ENCODE measurements at regions not wholly inside any gene's neighbourhood (a gene's known extent, or its start where the extent isn't known, plus 50 kb on each side); places are given as distances from the start of the nearest gene placed in this dataset.

DNA sequence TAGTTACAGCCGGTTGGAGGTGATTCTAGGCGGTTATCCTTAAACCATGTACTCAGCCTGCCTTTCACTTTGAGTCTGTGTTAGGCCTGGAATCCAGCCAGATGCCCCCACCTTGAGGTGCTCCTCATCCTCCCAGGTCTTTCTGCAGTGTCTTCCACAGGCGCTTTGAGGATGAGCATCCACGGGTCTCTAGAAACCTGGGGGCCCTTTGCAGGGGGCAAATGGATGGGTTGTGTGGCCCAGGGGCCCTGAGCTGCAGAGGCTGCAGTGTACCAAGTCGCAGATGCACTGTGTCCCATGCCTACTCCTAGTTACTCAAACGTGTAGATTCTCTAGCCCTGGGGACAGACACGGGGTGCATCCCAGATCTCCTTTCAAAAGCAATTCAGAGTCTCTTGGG lies 242.1 kb upstream of the IRX1 start:
- CTCF ChIA-PET, result no interaction called here
- no peak overlapping the region for H3K4me2 ChIP-seq
- H3K4me1 ChIP-seq, result no peaks in the 10 kb centered on the region
- TF ChIP-seq ZSCAN20 (CRISPR knock-in tag; IDR thresholded peaks at IDR 0.05), result no peak
- TF ChIP-seq RNF2 (IDR thresholded peaks at IDR 0.05; ENCODE audit: borderline replicate concordance, low read depth), result no peak
- TF ChIP-seq EHMT2 (IDR thresholded peaks at IDR 0.05; ENCODE audit: low read depth), result no peak
- TF ChIP-seq, protein P1, sequence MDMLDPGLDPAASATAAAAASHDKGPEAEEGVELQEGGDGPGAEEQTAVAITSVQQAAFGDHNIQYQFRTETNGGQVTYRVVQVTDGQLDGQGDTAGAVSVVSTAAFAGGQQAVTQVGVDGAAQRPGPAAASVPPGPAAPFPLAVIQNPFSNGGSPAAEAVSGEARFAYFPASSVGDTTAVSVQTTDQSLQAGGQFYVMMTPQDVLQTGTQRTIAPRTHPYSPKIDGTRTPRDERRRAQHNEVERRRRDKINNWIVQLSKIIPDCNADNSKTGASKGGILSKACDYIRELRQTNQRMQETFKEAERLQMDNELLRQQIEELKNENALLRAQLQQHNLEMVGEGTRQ (IDR thresholded peaks at IDR 0.05), result no peak
- TF ChIP-seq EHF (CRISPR knock-in tag; IDR thresholded peaks at IDR 0.05), result no peak
- no peak for TF ChIP-seq JUNB (IDR thresholded peaks at IDR 0.05)
- TF ChIP-seq NPAS2 (CRISPR knock-in tag; IDR thresholded peaks at IDR 0.05; ENCODE audit: borderline replicate concordance), result no peak
- TF ChIP-seq, protein P2, sequence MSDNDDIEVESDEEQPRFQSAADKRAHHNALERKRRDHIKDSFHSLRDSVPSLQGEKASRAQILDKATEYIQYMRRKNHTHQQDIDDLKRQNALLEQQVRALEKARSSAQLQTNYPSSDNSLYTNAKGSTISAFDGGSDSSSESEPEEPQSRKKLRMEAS (IDR thresholded peaks at IDR 0.05), result no peak
- TF ChIP-seq ZFP36 (IDR thresholded peaks at IDR 0.05; ENCODE audit: borderline replicate concordance, partially characterized antibody), result no peak
- no peak for TF ChIP-seq EP300 (IDR thresholded peaks at IDR 0.05)
- TF ChIP-seq CHD2 (IDR thresholded peaks at IDR 0.05; ENCODE audit: low read length, partially characterized antibody), result no peak
- TF ChIP-seq, protein P3, sequence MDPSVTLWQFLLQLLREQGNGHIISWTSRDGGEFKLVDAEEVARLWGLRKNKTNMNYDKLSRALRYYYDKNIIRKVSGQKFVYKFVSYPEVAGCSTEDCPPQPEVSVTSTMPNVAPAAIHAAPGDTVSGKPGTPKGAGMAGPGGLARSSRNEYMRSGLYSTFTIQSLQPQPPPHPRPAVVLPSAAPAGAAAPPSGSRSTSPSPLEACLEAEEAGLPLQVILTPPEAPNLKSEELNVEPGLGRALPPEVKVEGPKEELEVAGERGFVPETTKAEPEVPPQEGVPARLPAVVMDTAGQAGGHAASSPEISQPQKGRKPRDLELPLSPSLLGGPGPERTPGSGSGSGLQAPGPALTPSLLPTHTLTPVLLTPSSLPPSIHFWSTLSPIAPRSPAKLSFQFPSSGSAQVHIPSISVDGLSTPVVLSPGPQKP (IDR thresholded peaks at IDR 0.05; ENCODE audit: low read depth, low read length), result no peak
- TF ChIP-seq RCOR1 (IDR thresholded peaks at IDR 0.05; ENCODE audit: low read depth, low read length), result no peak
- H3K27ac ChIP-seq, result no peak overlapping the region
- WGBS (ENCODE audit: missing lambda C conversion rate), result 13% methylated on average over 7 of the region's 7 CpGs
- no peak overlapping the region for H3K4me3 ChIP-seq
- no peaks in the 10 kb centered on the region for H3K9me3 ChIP-seq
- DNase-seq (ENCODE audit: low read depth in 1 of 2, low spot score in 1 of 2), result no peak
- no peak for FAIRE-seq
- no peak for ATAC-seq
- POLR2A ChIA-PET, result no interaction called here

DNA sequence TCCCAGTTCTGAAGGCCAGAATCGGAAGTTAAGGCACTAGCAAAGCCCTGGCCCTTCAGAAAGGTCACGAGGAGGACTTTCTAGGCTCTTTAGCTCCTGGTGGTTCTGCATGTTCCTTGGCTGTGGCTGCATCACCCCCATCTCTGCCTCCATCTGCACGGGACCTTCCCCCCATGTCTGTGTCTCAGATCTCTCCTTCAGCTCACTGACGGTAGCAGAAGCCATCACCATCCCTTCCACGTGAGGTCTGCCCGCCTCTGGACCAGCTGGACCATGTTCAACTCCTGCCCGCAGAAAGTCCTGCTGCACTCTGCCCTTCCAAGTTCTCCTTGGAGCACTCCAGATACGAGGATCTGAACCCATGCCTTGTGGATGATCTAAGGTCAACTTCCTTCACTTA lies 242.9 kb upstream of the IRX1 start:
- Histone ChIP-seq H3K9me3 (no peaks in the 10 kb centered on the region), H3K4me3 (no peak overlapping the region), H3K4me1 (no peaks in the 10 kb centered on the region), H3K27ac (no peak overlapping the region), H3K4me2 (no peak overlapping the region)
- 17% methylated on average over 4 of the region's 8 CpGs for WGBS (ENCODE audit: missing lambda C conversion rate)
- DNase-seq (ENCODE audit: low read depth in 1 of 2, low spot score in 1 of 2) (no peak), FAIRE-seq (no peak), ATAC-seq (no peak)
- POLR2A ChIA-PET, result no interaction called here
- CTCF ChIA-PET, result no interaction called here
- TF ChIP-seq ZNF302 (CRISPR knock-in tag; IDR thresholded peaks at IDR 0.05) (no peak), RAD21 (conservative IDR thresholded peaks at IDR 0.05 in 1 of 2, IDR thresholded peaks at IDR 0.05 in 1 of 2) (no peak), RFX5 (IDR thresholded peaks at IDR 0.05) (no peak), GATA3 (IDR thresholded peaks at IDR 0.05; ENCODE audit: borderline replicate concordance) (no peak), RCOR1 (IDR thresholded peaks at IDR 0.05; ENCODE audit: low read depth, low read length) (no peak), CBX8 (IDR thresholded peaks at IDR 0.05) (no peak), EHF (CRISPR knock-in tag; IDR thresholded peaks at IDR 0.05) (no peak), HOXB5 (CRISPR knock-in tag; IDR thresholded peaks at IDR 0.05) (no peak), FOSL2 (IDR thresholded peaks at IDR 0.05) (no peak), FOSL2 (CRISPR knock-in tag; IDR thresholded peaks at IDR 0.05) (no peak), MYC (IDR thresholded peaks at IDR 0.05; ENCODE audit: borderline replicate concordance, low read length) (no peak), SMC3 (IDR thresholded peaks at IDR 0.05) (no peak), FOSB (CRISPR knock-in tag; IDR thresholded peaks at IDR 0.05) (no peak), CEBPB (IDR thresholded peaks at IDR 0.05) (no peak), MAZ (IDR thresholded peaks at IDR 0.05; ENCODE audit: borderline replicate concordance, low read depth, low read length) (no peak)
- TF ChIP-seq, protein P3 (IDR thresholded peaks at IDR 0.05; ENCODE audit: low read depth, low read length), result no peak
- TF ChIP-seq, protein P1 (IDR thresholded peaks at IDR 0.05), result no peak
- TF ChIP-seq, protein P4, sequence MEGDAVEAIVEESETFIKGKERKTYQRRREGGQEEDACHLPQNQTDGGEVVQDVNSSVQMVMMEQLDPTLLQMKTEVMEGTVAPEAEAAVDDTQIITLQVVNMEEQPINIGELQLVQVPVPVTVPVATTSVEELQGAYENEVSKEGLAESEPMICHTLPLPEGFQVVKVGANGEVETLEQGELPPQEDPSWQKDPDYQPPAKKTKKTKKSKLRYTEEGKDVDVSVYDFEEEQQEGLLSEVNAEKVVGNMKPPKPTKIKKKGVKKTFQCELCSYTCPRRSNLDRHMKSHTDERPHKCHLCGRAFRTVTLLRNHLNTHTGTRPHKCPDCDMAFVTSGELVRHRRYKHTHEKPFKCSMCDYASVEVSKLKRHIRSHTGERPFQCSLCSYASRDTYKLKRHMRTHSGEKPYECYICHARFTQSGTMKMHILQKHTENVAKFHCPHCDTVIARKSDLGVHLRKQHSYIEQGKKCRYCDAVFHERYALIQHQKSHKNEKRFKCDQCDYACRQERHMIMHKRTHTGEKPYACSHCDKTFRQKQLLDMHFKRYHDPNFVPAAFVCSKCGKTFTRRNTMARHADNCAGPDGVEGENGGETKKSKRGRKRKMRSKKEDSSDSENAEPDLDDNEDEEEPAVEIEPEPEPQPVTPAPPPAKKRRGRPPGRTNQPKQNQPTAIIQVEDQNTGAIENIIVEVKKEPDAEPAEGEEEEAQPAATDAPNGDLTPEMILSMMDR (IDR thresholded peaks at IDR 0.05), result no peak
- TF ChIP-seq, protein P5, sequence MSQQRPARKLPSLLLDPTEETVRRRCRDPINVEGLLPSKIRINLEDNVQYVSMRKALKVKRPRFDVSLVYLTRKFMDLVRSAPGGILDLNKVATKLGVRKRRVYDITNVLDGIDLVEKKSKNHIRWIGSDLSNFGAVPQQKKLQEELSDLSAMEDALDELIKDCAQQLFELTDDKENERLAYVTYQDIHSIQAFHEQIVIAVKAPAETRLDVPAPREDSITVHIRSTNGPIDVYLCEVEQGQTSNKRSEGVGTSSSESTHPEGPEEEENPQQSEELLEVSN (IDR thresholded peaks at IDR 0.05; ENCODE audit: borderline replicate concordance, low read depth), result no peak
- TF ChIP-seq, protein P6, sequence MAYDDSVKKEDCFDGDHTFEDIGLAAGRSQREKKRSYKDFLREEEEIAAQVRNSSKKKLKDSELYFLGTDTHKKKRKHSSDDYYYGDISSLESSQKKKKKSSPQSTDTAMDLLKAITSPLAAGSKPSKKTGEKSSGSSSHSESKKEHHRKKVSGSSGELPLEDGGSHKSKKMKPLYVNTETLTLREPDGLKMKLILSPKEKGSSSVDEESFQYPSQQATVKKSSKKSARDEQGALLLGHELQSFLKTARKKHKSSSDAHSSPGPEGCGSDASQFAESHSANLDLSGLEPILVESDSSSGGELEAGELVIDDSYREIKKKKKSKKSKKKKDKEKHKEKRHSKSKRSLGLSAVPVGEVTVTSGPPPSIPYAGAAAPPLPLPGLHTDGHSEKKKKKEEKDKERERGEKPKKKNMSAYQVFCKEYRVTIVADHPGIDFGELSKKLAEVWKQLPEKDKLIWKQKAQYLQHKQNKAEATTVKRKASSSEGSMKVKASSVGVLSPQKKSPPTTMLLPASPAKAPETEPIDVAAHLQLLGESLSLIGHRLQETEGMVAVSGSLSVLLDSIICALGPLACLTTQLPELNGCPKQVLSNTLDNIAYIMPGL (CRISPR knock-in tag; IDR thresholded peaks at IDR 0.05; ENCODE audit: borderline replicate concordance), result no peak

Data from A549 (cell line).